ENCODE measurements at regions not wholly inside any gene's neighbourhood (a gene's known extent, or its start where the extent isn't known, plus 50 kb on each side); places are given as distances from the start of the nearest gene placed in this dataset.

- H2AFZ ChIP-seq (ENCODE audit: low read length), result no peak overlapping the region
- no peak overlapping the region for H3K27ac ChIP-seq (ENCODE audit: low read length)
- no peaks in the 10 kb centered on the region for H3K4me1 ChIP-seq (ENCODE audit: low read length)
- H3K9ac ChIP-seq (ENCODE audit: low read length), result no peak overlapping the region
- H3K79me2 ChIP-seq (ENCODE audit: low read length), result no peaks in the 10 kb centered on the region
- H3F3A ChIP-seq (ENCODE audit: insufficient read depth, low read length), result no peaks in the 10 kb centered on the region
- H3K9me2 ChIP-seq (replicated peaks; ENCODE audit: insufficient read depth, low read length), result no peaks in the 10 kb centered on the region
- no peaks in the 10 kb centered on the region for H3K27me3 ChIP-seq (replicated peaks; ENCODE audit: insufficient read depth, low read length)
- TF ChIP-seq EZH2phosphoT487 (IDR thresholded peaks at IDR 0.05; ENCODE audit: low read length) (no peak), CTCF (IDR thresholded peaks at IDR 0.05; ENCODE audit: low read length) (no peak), EZH2 (optimal IDR thresholded peaks at IDR 0.05; ENCODE audit: low read depth, low read length) (no peak)
- no peaks in the 10 kb centered on the region for H3K36me3 ChIP-seq (replicated peaks; ENCODE audit: insufficient read depth, low read length)
- no peaks in the 10 kb centered on the region for H4K20me1 ChIP-seq (ENCODE audit: insufficient read depth, low read length)
- H3K9me3 ChIP-seq (replicated peaks; ENCODE audit: insufficient read depth, low read length), result no peaks in the 10 kb centered on the region
- H3K4me2 ChIP-seq (ENCODE audit: low read depth, low read length), result no peak overlapping the region
- no peak overlapping the region for H3K4me3 ChIP-seq (ENCODE audit: low read length)
- no peak for DNase-seq
Measured at GRCh38 chr16:59552164-59552563, 818.0 kb upstream of the GOT2 start.

DNA sequence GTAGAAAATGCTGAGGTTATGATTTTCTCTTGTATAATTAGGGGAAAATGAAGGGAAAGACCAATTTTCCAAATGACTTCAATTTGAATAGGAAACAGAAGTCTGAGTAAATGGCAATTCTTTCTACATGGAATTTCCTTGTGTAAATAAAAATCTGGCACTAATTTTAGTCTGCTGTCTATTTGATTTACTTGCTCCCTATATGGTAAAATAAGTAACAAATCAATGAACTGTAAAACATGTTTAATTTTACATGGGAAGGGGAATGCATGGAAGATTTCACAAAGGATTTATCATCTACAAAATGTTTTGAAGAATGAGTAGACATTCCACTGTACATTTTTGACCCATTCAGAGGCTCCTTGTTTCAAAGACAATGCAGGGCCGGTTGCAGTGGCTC, 811.6 kb upstream of the GOT2 start:
- H3K79me2 ChIP-seq (ENCODE audit: low read length), result no peaks in the 10 kb centered on the region
- no peak for TF ChIP-seq EZH2phosphoT487 (IDR thresholded peaks at IDR 0.05; ENCODE audit: low read length)
- TF ChIP-seq CTCF (IDR thresholded peaks at IDR 0.05; ENCODE audit: low read length), result no peak
- no peak for TF ChIP-seq EZH2 (optimal IDR thresholded peaks at IDR 0.05; ENCODE audit: low read depth, low read length)

DNA sequence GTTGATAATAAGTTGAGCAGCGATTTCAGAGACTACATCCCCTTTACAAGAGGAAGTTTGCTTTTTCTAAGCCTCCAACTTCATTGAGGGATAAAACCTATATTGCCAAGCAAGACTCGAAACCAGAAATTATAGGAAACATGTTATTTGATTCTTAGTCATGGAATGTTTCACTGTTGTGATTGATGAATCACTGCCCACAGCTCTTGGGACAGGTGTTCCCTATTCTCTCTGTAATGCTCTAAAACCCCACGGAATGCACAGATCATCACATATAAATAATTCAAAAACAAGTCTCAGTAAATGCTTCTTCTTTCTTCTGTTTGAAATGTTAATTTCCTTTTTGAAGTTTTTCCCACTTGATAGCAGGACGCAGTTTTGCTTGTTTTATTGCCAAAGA, 809.5 kb upstream of the GOT2 start:
- H3K4me2 ChIP-seq (ENCODE audit: low read depth, low read length), result no peak overlapping the region
- no peaks in the 10 kb centered on the region for H3K36me3 ChIP-seq (replicated peaks; ENCODE audit: insufficient read depth, low read length)
- H3K9me3 ChIP-seq (replicated peaks; ENCODE audit: insufficient read depth, low read length), result no peaks in the 10 kb centered on the region
- no peaks in the 10 kb centered on the region for H3K9me2 ChIP-seq (replicated peaks; ENCODE audit: insufficient read depth, low read length)
- H3K4me1 ChIP-seq (ENCODE audit: low read length), result no peaks in the 10 kb centered on the region
- no peaks in the 10 kb centered on the region for H3K27me3 ChIP-seq (replicated peaks; ENCODE audit: insufficient read depth, low read length)
- no peak overlapping the region for H2AFZ ChIP-seq (ENCODE audit: low read length)
- no peak overlapping the region for H3K9ac ChIP-seq (ENCODE audit: low read length)
- no peaks in the 10 kb centered on the region for H4K20me1 ChIP-seq (ENCODE audit: insufficient read depth, low read length)
- no peak for DNase-seq
- no peaks in the 10 kb centered on the region for H3K79me2 ChIP-seq (ENCODE audit: low read length)
- no peak for TF ChIP-seq CTCF (IDR thresholded peaks at IDR 0.05; ENCODE audit: low read length)
- TF ChIP-seq EZH2 (optimal IDR thresholded peaks at IDR 0.05; ENCODE audit: low read depth, low read length), result no peak
- no peak for TF ChIP-seq EZH2phosphoT487 (IDR thresholded peaks at IDR 0.05; ENCODE audit: low read length)
- H3K27ac ChIP-seq (ENCODE audit: low read length), result no peak overlapping the region
- H3K4me3 ChIP-seq (ENCODE audit: low read length), result no peak overlapping the region
- H3F3A ChIP-seq (ENCODE audit: insufficient read depth, low read length), result no peaks in the 10 kb centered on the region

More for the DNA sequence above, 811.6 kb upstream of the GOT2 start:
- Histone ChIP-seq H3K4me1 (ENCODE audit: low read length) (no peaks in the 10 kb centered on the region), H3K27me3 (replicated peaks; ENCODE audit: insufficient read depth, low read length) (no peaks in the 10 kb centered on the region), H3F3A (ENCODE audit: insufficient read depth, low read length) (no peaks in the 10 kb centered on the region), H3K4me2 (ENCODE audit: low read depth, low read length) (no peak overlapping the region), H4K20me1 (ENCODE audit: insufficient read depth, low read length) (no peaks in the 10 kb centered on the region), H2AFZ (ENCODE audit: low read length) (no peak overlapping the region), H3K9ac (ENCODE audit: low read length) (no peak overlapping the region), H3K27ac (ENCODE audit: low read length) (no peak overlapping the region), H3K36me3 (replicated peaks; ENCODE audit: insufficient read depth, low read length) (no peaks in the 10 kb centered on the region), H3K9me3 (replicated peaks; ENCODE audit: insufficient read depth, low read length) (no peaks in the 10 kb centered on the region), H3K9me2 (replicated peaks; ENCODE audit: insufficient read depth, low read length) (no peaks in the 10 kb centered on the region), H3K4me3 (ENCODE audit: low read length) (no peak overlapping the region)
- no peak for DNase-seq
